CD4-positive, alpha-beta T cell (primary cell): ENCODE measurements at regions not wholly inside any gene's neighbourhood (a gene's known extent, or its start where the extent isn't known, plus 50 kb on each side); places are given as distances from the start of the nearest gene placed in this dataset.

ENCODE experiments used
- ATAC-seq: fragments of 200-7000 bp; cut with Tn5 transposase; one replicate; pipeline ENCODE4 v1.10.0; 2022; ENCODE audit warnings: mild to moderate bottlenecking; ENCODE audit not compliant: poor library complexity
- CTCF ChIA-PET: fragments of 350-600 bp; sonication (Branson Sonifier 250); formaldehyde crosslinking; loops from one replicate; lab custom pipeline; 2021; ENCODE audit warnings: antibody characterized with exemption, inconsistent platforms; lab: Charles Lee
- POLR2A ChIA-PET: fragments of 350-600 bp; sonication (Branson Sonifier 250); formaldehyde crosslinking; loops from one replicate; lab custom pipeline; 2021; ENCODE audit warnings: antibody characterized with exemption, inconsistent platforms; lab: Charles Lee
- DNase-seq, 14 experiments: peaks; one replicate each; pipeline ENCODE4 v3.0.0-alpha.2; 2013 to 2020; ENCODE audit warnings: mixed read lengths in 2 of 14
- H3K27ac ChIP-seq, 2 donors: one replicate each; pipeline versions ENCODE4 v1.5.1 to v1.7.0; 2013; ENCODE audit warnings: low read length in 2 of 2, low read depth in 1 of 2, mild to moderate bottlenecking in 1 of 2
- H3K27me3 ChIP-seq, 2 experiments: 1 replicate in 1 of 2; 2 replicates in 1 of 2; pipeline versions ENCODE4 v1.6.1 to v1.7.0; 2013; ENCODE audit warnings: low read length in 2 of 2, control low read depth in 1 of 2, mild to moderate bottlenecking in 1 of 2, moderate library complexity in 1 of 2; ENCODE audit not compliant: insufficient read depth in 2 of 2, control insufficient read depth in 1 of 2
- H3K36me3 ChIP-seq: one replicate; pipeline ENCODE4 v1.6.1; 2013; ENCODE audit warnings: low read length, control low read depth; ENCODE audit not compliant: insufficient read depth
- H3K4me1 ChIP-seq: one replicate; pipeline ENCODE4 v1.6.1; 2013; ENCODE audit warnings: low read length, control low read depth; ENCODE audit not compliant: insufficient read depth
- H3K4me3 ChIP-seq: one replicate; pipeline ENCODE4 v1.5.1; 2013; ENCODE audit warnings: mild to moderate bottlenecking, low read length, moderate library complexity
- H3K9me3 ChIP-seq, 2 experiments: 1 replicate in 1 of 2; 2 replicates in 1 of 2; pipeline versions ENCODE4 v1.6.1 to v1.7.0; 2013; ENCODE audit warnings: low read length in 2 of 2, mild to moderate bottlenecking in 2 of 2, control low read depth in 1 of 2, moderate library complexity in 1 of 2; ENCODE audit not compliant: control insufficient read depth in 1 of 2, insufficient read depth in 1 of 2
- H3K27ac Mint-ChIP-seq: one replicate; pipeline ENCODE4 v1.8.0; 2020; ENCODE audit warnings: mixed read lengths
- H3K27me3 Mint-ChIP-seq: one replicate; pipeline ENCODE4 v1.8.0; 2021; ENCODE audit warnings: mixed read lengths
- H3K36me3 Mint-ChIP-seq: one replicate; pipeline ENCODE4 v1.8.0; 2021; ENCODE audit warnings: low read depth, mixed read lengths
- H3K4me1 Mint-ChIP-seq: one replicate; pipeline ENCODE4 v1.8.0; 2021; ENCODE audit warnings: low read depth, mixed read lengths
- H3K4me3 Mint-ChIP-seq: one replicate; pipeline ENCODE4 v1.8.0; 2020; ENCODE audit warnings: mild to moderate bottlenecking, mixed read lengths
- H3K9me3 Mint-ChIP-seq: one replicate; pipeline ENCODE4 v1.8.0; 2020; ENCODE audit warnings: mixed read lengths
- CTCF ChIP-seq: fragments of 200-600 bp; IDR thresholded peaks from one replicate; pipeline ENCODE4 v1.8.0; 2022; ENCODE audit warnings: antibody characterized with exemption, mild to moderate bottlenecking
- intact Hi-C, 2 experiments: fragments of 100-400 bp; cut with DNase I in 1 of 2; cut with micrococcal nuclease in 1 of 2; formaldehyde crosslinking; loops; one replicate each; pipeline versions ENCODE4 v1.15.1 to v1.9.0; 2023 to 2025; cut with DNase I, micrococcal nuclease

GRCh38 chr11:30698425-30698824 lies 112.3 kb upstream of the MPPED2 start:
- CTCF ChIA-PET = no interaction called here
- no peaks in the 10 kb centered on the region for H3K36me3 Mint-ChIP-seq

GRCh38 chr11:30697032-30697431 lies 110.9 kb upstream of the MPPED2 start:
- Histone ChIP-seq H3K4me3 (no peak overlapping the region), H3K36me3 (no peaks in the 10 kb centered on the region), H3K27ac (no peak overlapping the region), H3K9me3 (peaks cover 0 to 4% of the 10 kb centered on the region in 2 experiments), H3K27me3 (no peaks in the 10 kb centered on the region), H3K4me1 (no peaks in the 10 kb centered on the region)
- no peak for TF ChIP-seq CTCF
- ChIA-PET CTCF (interaction anchor here (0.6 kb wide), 1 partner anchor 36 kb away, joined by 3 read pairs; no protein-coding TSS in a partner anchor), POLR2A (no interaction called here)
- no peak overlapping the region for H3K27ac Mint-ChIP-seq
- H3K27me3 Mint-ChIP-seq = no peaks in the 10 kb centered on the region
- no peaks in the 10 kb centered on the region for H3K9me3 Mint-ChIP-seq
- no peak overlapping the region for H3K4me3 Mint-ChIP-seq
- intact Hi-C loops = no loop called here
- ATAC-seq (no peak), DNase-seq (no peak)
- no peaks in the 10 kb centered on the region for H3K36me3 Mint-ChIP-seq
- no peaks in the 10 kb centered on the region for H3K4me1 Mint-ChIP-seq

More at GRCh38 chr11:30698425-30698824, 112.3 kb upstream of the MPPED2 start:
- Histone ChIP-seq H3K4me1 (no peaks in the 10 kb centered on the region), H3K36me3 (no peaks in the 10 kb centered on the region), H3K27me3 (no peaks in the 10 kb centered on the region), H3K9me3 (peaks cover 0 to 4% of the 10 kb centered on the region in 2 experiments), H3K4me3 (no peak overlapping the region), H3K27ac (no peak overlapping the region)
- no peak overlapping the region for H3K27ac Mint-ChIP-seq
- TF ChIP-seq CTCF = no peak
- intact Hi-C loops = no loop called here
- DNase-seq = no peak
- no peaks in the 10 kb centered on the region for H3K9me3 Mint-ChIP-seq
- POLR2A ChIA-PET = no interaction called here
- ATAC-seq = no peak
- no peaks in the 10 kb centered on the region for H3K27me3 Mint-ChIP-seq
- no peak overlapping the region for H3K4me3 Mint-ChIP-seq
- H3K4me1 Mint-ChIP-seq = no peaks in the 10 kb centered on the region

- ATAC-seq = no peak
- Histone ChIP-seq H3K4me3 (no peak overlapping the region), H3K27ac (no peak overlapping the region), H3K4me1 (no peaks in the 10 kb centered on the region), H3K27me3 (no peaks in the 10 kb centered on the region), H3K36me3 (no peaks in the 10 kb centered on the region), H3K9me3 (peaks cover 0 to 6% of the 10 kb centered on the region in 2 experiments)
- Mint-ChIP-seq H3K9me3 (peaks cover 3% of the 10 kb centered on the region), H3K4me3 (no peak overlapping the region), H3K36me3 (no peaks in the 10 kb centered on the region), H3K4me1 (no peaks in the 10 kb centered on the region), H3K27ac (no peak overlapping the region), H3K27me3 (no peaks in the 10 kb centered on the region)
- intact Hi-C loops = no loop called here
- DNase-seq = no peak
- no peak for TF ChIP-seq CTCF
- ChIA-PET CTCF (no interaction called here), POLR2A (no interaction called here)
Measured at GRCh38 chr11:30684772-30685171, 98.6 kb upstream of the MPPED2 start.
